Gastrocnemius medialis (tissue), 4 donors: ENCODE measurements at regions not wholly inside any gene's neighbourhood (a gene's known extent, or its start where the extent isn't known, plus 50 kb on each side); places are given as distances from the start of the nearest gene placed in this dataset.

Experiments used
- ATAC-seq, 2 donors: fragments of 150-250 bp; one replicate each; pipeline ENCODE4 v1.9.1; 2016
- DNase-seq, 2 donors: peaks; one replicate each; pipeline ENCODE4 v3.0.0-alpha.2; 2019
- H3K27ac ChIP-seq, 4 donors: fragments of 200-600 bp; sonication (generic); 1 replicate in 1 of 4; 2 replicates in 3 of 4; pipeline ENCODE4 v1.5.1; 2016 to 2018; ENCODE audit warnings: mild to moderate bottlenecking in 2 of 4, moderate library complexity in 1 of 4
- H3K27me3 ChIP-seq, 3 donors: fragments of 200-600 bp; sonication (generic) in 2 of 3; 1 replicate in 1 of 3; 2 replicates in 2 of 3; pipeline versions ENCODE4 v1.5.1 to v1.6.0; 2016 to 2019; ENCODE audit warnings: mild to moderate bottlenecking in 1 of 3, moderate library complexity in 1 of 3
- H3K36me3 ChIP-seq, 2 donors: fragments of 200-600 bp; sonication (generic) in 1 of 2; one replicate each; pipeline ENCODE4 v1.5.1; 2017 to 2018
- H3K4me1 ChIP-seq, 2 donors: fragments of 200-600 bp; sonication (generic) in 1 of 2; one replicate each; pipeline ENCODE4 v1.5.1; 2016 to 2017; ENCODE audit warnings: mild to moderate bottlenecking in 2 of 2
- H3K4me3 ChIP-seq, 4 donors: fragments of 200-600 bp; sonication (generic) in 3 of 4; 1 replicate in 1 of 4; 2 replicates in 3 of 4; pipeline ENCODE4 v1.5.1; 2016 to 2019; ENCODE audit warnings: mild to moderate bottlenecking in 2 of 4
- H3K9me3 ChIP-seq, 3 donors: fragments of 200-600 bp; sonication (generic) in 2 of 3; 1 replicate in 1 of 3; 2 replicates in 2 of 3; pipeline ENCODE4 v1.5.1; 2016 to 2019
- POLR2A ChIP-seq, 2 donors: fragments of 450-650 bp; IDR thresholded peaks; one replicate each; pipeline ENCODE4 v1.6.1; 2017; ENCODE audit warnings: antibody characterized with exemption in 2 of 2, mild to moderate bottlenecking in 2 of 2, moderate library complexity in 2 of 2
- in situ Hi-C, 4 donors: fragments of 200-750 bp; cut with MboI; loops; one replicate each; pipeline versions ENCODE4 v1.15.0 to v1.8.0; 2017; ENCODE audit warnings: low sequenced_read_pairs in 4 of 4
- intact Hi-C: fragments of 100-400 bp; cut with DNase I; formaldehyde crosslinking; loops from one replicate; pipeline ENCODE4 v1.15.1; 2023; ENCODE audit warnings: low total_unique reads
- TF ChIP-seq, protein P1 (sequence below), 5 experiments: fragments of 450-650 bp in 3 of 5; fragments of 200-600 bp in 2 of 5; sonication (generic) in 2 of 5; IDR thresholded peaks in 4 of 5; conservative IDR thresholded peaks in 1 of 5; 1 replicate in 4 of 5; 2 replicates in 1 of 5; pipeline ENCODE4 v1.5.1; 2016 to 2019; ENCODE audit warnings: antibody characterized with exemption in 5 of 5, mild to moderate bottlenecking in 3 of 5, moderate library complexity in 3 of 5

DNA sequence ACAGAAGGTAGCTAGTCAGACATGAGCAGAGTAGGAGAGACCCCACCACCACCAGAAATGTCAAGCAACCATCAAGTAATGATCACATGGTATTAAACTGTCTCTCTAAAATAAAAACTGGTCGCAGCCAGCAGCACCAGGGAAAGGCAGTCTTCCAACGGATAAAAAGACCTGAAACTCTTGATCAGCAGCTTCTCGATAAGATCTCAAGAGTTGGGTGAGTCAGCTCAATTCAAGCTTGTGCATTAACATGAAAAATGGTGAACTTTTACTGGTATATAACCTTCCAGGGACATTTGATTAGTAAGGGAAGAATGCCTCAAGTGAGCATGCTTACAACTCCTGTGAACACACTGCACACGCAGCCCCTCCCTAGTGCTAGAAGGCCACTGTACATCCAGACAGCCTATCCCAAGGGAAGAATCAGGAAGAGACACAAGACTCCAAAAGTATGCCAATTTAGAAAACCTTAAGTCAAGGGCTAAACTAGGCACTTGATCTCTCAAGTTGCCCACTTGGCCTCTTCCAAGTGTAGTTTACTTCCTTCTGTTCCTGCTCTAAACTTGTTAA lies 270.0 kb upstream of the GNPDA2 start:
- Histone ChIP-seq H3K27ac (no peak overlapping the region), H3K4me1 (no peaks in the 10 kb centered on the region), H3K4me3 (no peak overlapping the region), H3K36me3 (no peaks in the 10 kb centered on the region), H3K27me3 (no peaks in the 10 kb centered on the region), H3K9me3 (no peaks in the 10 kb centered on the region)
- in situ Hi-C loops (no loop called here), intact Hi-C loops (no loop called here)
- TF ChIP-seq, protein P1, sequence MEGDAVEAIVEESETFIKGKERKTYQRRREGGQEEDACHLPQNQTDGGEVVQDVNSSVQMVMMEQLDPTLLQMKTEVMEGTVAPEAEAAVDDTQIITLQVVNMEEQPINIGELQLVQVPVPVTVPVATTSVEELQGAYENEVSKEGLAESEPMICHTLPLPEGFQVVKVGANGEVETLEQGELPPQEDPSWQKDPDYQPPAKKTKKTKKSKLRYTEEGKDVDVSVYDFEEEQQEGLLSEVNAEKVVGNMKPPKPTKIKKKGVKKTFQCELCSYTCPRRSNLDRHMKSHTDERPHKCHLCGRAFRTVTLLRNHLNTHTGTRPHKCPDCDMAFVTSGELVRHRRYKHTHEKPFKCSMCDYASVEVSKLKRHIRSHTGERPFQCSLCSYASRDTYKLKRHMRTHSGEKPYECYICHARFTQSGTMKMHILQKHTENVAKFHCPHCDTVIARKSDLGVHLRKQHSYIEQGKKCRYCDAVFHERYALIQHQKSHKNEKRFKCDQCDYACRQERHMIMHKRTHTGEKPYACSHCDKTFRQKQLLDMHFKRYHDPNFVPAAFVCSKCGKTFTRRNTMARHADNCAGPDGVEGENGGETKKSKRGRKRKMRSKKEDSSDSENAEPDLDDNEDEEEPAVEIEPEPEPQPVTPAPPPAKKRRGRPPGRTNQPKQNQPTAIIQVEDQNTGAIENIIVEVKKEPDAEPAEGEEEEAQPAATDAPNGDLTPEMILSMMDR (IDR thresholded peaks at IDR 0.05 in 4 of 5, conservative IDR thresholded peaks at IDR 0.05 in 1 of 5), result no peak
- no peak for TF ChIP-seq POLR2A (IDR thresholded peaks at IDR 0.05)
- no peak for DNase-seq
- ATAC-seq, result no peak

DNA sequence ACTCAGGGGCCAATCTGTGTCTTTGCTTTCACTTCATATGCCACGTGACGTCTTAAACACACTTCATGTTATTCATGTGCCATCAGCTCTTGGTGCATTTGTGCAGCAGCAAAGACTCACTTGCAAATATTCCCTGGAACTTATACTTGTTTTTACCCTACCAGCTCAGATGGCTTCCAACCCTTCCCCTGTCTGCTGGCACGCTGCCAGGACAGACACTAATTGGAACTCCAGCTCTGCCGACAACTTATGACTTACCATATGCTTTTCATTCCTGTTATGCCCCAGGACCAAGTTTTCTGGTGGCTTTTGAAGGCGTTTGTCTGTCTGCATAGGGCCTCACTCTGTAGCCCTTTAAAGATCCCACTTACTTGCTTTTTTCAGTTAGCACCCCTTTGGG lies 261.7 kb upstream of the GNPDA2 start:
- Histone ChIP-seq H3K36me3 (no peaks in the 10 kb centered on the region), H3K27me3 (no peaks in the 10 kb centered on the region), H3K4me1 (no peaks in the 10 kb centered on the region), H3K9me3 (no peaks in the 10 kb centered on the region), H3K4me3 (no peak overlapping the region), H3K27ac (no peak overlapping the region)
- no peak for ATAC-seq
- in situ Hi-C loops, result no loop called here
- no peak for DNase-seq
- intact Hi-C loops, result no loop called here
- no peak for TF ChIP-seq POLR2A (IDR thresholded peaks at IDR 0.05)
- TF ChIP-seq, protein P1 (IDR thresholded peaks at IDR 0.05 in 4 of 5, conservative IDR thresholded peaks at IDR 0.05 in 1 of 5), result no peak

DNA sequence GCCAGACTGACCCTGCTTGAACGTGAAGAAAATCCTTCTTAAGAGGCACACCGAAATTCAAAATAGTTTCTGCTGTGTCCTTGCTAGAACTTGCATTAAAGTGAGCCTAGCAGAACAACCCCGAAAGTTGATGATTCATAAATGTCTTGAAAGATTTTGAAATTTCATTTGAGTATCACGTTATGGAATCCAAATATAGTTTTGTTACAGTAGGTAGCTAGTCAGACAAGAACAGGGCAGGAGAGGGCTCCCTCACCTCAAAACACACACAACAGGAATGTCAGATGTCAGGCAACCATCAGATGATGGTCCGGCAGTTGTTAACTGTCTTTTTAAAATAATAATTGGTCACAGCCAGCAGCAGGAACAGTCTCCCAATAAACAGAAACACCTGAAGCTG lies 259.6 kb upstream of the GNPDA2 start:
- TF ChIP-seq, protein P1 (IDR thresholded peaks at IDR 0.05 in 4 of 5, conservative IDR thresholded peaks at IDR 0.05 in 1 of 5), result no peak
- TF ChIP-seq POLR2A (IDR thresholded peaks at IDR 0.05), result no peak
- in situ Hi-C loops, result no loop called here

DNA sequence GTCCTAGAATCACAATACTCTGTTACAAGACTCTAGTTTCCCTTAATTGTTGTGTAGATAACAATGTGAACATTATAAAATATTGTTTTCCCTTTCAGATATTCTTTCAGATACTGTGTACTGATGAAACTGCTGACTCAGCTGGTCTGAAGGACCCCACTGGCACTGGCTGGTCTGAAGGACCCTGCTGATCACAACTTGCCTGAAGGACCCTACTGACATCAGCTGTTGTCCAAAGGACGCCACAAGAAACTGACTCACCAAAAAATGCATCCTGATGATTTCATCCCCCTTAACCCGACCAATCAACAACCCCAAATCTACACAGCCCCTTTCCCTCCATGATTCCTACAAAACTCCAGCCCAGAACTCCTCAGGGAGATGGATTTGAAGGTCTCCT lies 258.8 kb upstream of the GNPDA2 start:
- no peak for TF ChIP-seq POLR2A (IDR thresholded peaks at IDR 0.05)
- TF ChIP-seq, protein P1 (IDR thresholded peaks at IDR 0.05 in 4 of 5, conservative IDR thresholded peaks at IDR 0.05 in 1 of 5), result no peak
- Histone ChIP-seq H3K36me3 (no peaks in the 10 kb centered on the region), H3K4me3 (no peak overlapping the region), H3K4me1 (no peaks in the 10 kb centered on the region), H3K9me3 (no peaks in the 10 kb centered on the region), H3K27me3 (no peaks in the 10 kb centered on the region), H3K27ac (no peak overlapping the region)
- in situ Hi-C loops, result no loop called here
- intact Hi-C loops, result no loop called here
- ATAC-seq, result no peak
- DNase-seq, result no peak

More for the DNA sequence above, 259.6 kb upstream of the GNPDA2 start:
- DNase-seq, result no peak
- no peak overlapping the region for H3K27ac ChIP-seq
- intact Hi-C loops, result no loop called here
- H3K36me3 ChIP-seq, result no peaks in the 10 kb centered on the region
- H3K4me3 ChIP-seq, result no peak overlapping the region
- H3K9me3 ChIP-seq, result no peaks in the 10 kb centered on the region
- H3K4me1 ChIP-seq, result no peaks in the 10 kb centered on the region
- H3K27me3 ChIP-seq, result no peaks in the 10 kb centered on the region
- no peak for ATAC-seq

DNA sequence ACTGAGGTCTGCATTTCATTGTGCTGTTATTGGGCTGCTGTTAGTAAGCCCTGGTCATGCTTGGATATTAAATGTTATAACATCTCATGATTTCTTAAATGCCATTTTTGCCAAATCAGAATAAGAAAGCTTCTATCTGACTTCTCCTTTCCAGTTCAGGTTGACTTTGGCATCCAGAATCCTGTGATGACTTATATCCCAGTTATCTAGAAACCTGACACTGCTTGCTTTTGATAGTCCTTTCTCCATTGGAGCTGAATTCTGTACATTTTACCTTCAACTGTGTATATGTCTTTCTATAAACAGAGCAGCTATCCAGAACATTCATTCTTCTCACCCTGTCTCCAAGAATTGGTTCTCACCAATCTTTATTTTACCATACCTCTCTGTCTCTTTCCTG lies 257.7 kb upstream of the GNPDA2 start:
- Histone ChIP-seq H3K9me3 (no peaks in the 10 kb centered on the region), H3K27ac (no peak overlapping the region), H3K4me1 (no peaks in the 10 kb centered on the region), H3K36me3 (no peaks in the 10 kb centered on the region), H3K4me3 (no peak overlapping the region), H3K27me3 (no peaks in the 10 kb centered on the region)
- ATAC-seq (no peak), DNase-seq (no peak)
- in situ Hi-C loops (no loop called here), intact Hi-C loops (no loop called here)
- no peak for TF ChIP-seq POLR2A (IDR thresholded peaks at IDR 0.05)
- TF ChIP-seq, protein P1 (IDR thresholded peaks at IDR 0.05 in 4 of 5, conservative IDR thresholded peaks at IDR 0.05 in 1 of 5), result no peak
